HepG2 (cell line): ENCODE measurements at regions not wholly inside any gene's neighbourhood (a gene's known extent, or its start where the extent isn't known, plus 50 kb on each side); places are given as distances from the start of the nearest gene placed in this dataset.
A peak's percentile ranks its signal among the peaks of the same experiment; 100 is the strongest.

Source experiments
- ARID3A ChIP-seq: IDR thresholded peaks from 2 replicates; pipeline ENCODE4 v1.6.1; 2012; ENCODE audit warnings: low read depth, low read length, improper control_type of control experiment
- CCDC6 ChIP-seq: sonication (generic); formaldehyde crosslinking; IDR thresholded peaks from 2 replicates; pipeline ENCODE4 v1.8.1; 2022; ENCODE audit warnings: mild to moderate bottlenecking, missing genetic modification reagents, moderate library complexity
- CREB1 ChIP-seq, 2 experiments: fragments of 450-650 bp in 1 of 2; IDR thresholded peaks; 2 replicates each; pipeline ENCODE4 v1.6.1; 2016 to 2017; ENCODE audit warnings: control low read depth in 1 of 2, mild to moderate bottlenecking in 1 of 2, missing compliant biosample characterization in 1 of 2, missing genetic modification characterization in 1 of 2
- HNF4G ChIP-seq, 2 experiments: sonication (generic) in 1 of 2; formaldehyde crosslinking in 1 of 2; IDR thresholded peaks; 2 replicates each; pipeline versions ENCODE4 v1.4.0 to v1.6.1; 2011 to 2020; ENCODE audit warnings: borderline replicate concordance in 2 of 2, low read depth in 2 of 2, mild to moderate bottlenecking in 2 of 2, low read length in 1 of 2, missing genetic modification reagents in 1 of 2, moderate library complexity in 1 of 2
- HOXD1 ChIP-seq: sonication (generic); formaldehyde crosslinking; IDR thresholded peaks from 2 replicates; pipeline ENCODE4 v1.5.0; 2020; ENCODE audit warnings: missing genetic modification reagents
- ZNF646 ChIP-seq: sonication (generic); formaldehyde crosslinking; IDR thresholded peaks from 2 replicates; pipeline ENCODE4 v1.9.0; 2021; ENCODE audit warnings: mild to moderate bottlenecking, missing genetic modification reagents
- ZNF703 ChIP-seq: sonication (generic); formaldehyde crosslinking; IDR thresholded peaks from 2 replicates; pipeline ENCODE4 v1.5.1; 2020; ENCODE audit warnings: missing genetic modification reagents, mild to moderate bottlenecking, moderate library complexity, borderline replicate concordance
- ZNF704 ChIP-seq: sonication (generic); formaldehyde crosslinking; IDR thresholded peaks from 2 replicates; pipeline ENCODE4 v1.8.1; 2023; ENCODE audit warnings: mild to moderate bottlenecking, inconsistent platforms, moderate library complexity, missing genetic modification reagents, borderline replicate concordance
- ZNF777 ChIP-seq: sonication (generic); formaldehyde crosslinking; IDR thresholded peaks from 2 replicates; pipeline ENCODE4 v1.4.0; 2020; ENCODE audit warnings: missing genetic modification reagents
- ZNF841 ChIP-seq: sonication (generic); formaldehyde crosslinking; IDR thresholded peaks from 2 replicates; pipeline ENCODE4 v1.8.1; 2023; ENCODE audit warnings: missing genetic modification reagents, borderline replicate concordance

GRCh38 chr1:21344750-21345443 lies 54.6 kb upstream of the ECE1 start (continued):
- TF ChIP-seq ARID3A: no peak
- no peak for TF ChIP-seq ZNF646
- TF ChIP-seq CREB1 (IDR thresholded peaks at IDR 0.05): no peak
- TF ChIP-seq CREB1 (CRISPR knock-in tag; IDR thresholded peaks at IDR 0.05): no peak
- TF ChIP-seq HNF4G (IDR thresholded peaks at IDR 0.05; ENCODE audit: borderline replicate concordance, low read depth, low read length): no peak
- no peak for TF ChIP-seq HNF4G (CRISPR knock-in tag; IDR thresholded peaks at IDR 0.05; ENCODE audit: borderline replicate concordance, low read depth)
- TF ChIP-seq HOXD1 (CRISPR knock-in tag): no peak
- no peak for TF ChIP-seq ZNF703 (CRISPR knock-in tag)
- no peak for TF ChIP-seq CCDC6 (CRISPR knock-in tag)
- TF ChIP-seq ZNF704 (CRISPR knock-in tag): no peak
- no peak for TF ChIP-seq ZNF841 (CRISPR knock-in tag)
- peak; percentile 96 for TF ChIP-seq ZNF777 (CRISPR knock-in tag)
